Esophagus mucosa (tissue), 1 donor: ENCODE measurements at regions not wholly inside any gene's neighbourhood (a gene's known extent, or its start where the extent isn't known, plus 50 kb on each side); places are given as distances from the start of the nearest gene placed in this dataset.
"Not testable (repeated sequence)": the region's sequence is repeated elsewhere in the genome, so short reads cannot be mapped to it uniquely, and the experiment has no call there.

Experiments used
- ATAC-seq: fragments of 200-7000 bp; cut with Tn5 transposase; one replicate; pipeline ENCODE4 v1.9.1; 2020
- donor health status: DM: yes; HTN: yes; CAD: no.

GRCh38 chr2:147173798-147174197, 671.0 kb upstream of the ACVR2A start:
- no peak for ATAC-seq

GRCh38 chr2:147173189-147173581, 671.6 kb upstream of the ACVR2A start:
- no peak for ATAC-seq

GRCh38 chr2:147172493-147173188, 672.2 kb upstream of the ACVR2A start:
- ATAC-seq, result no peak

DNA sequence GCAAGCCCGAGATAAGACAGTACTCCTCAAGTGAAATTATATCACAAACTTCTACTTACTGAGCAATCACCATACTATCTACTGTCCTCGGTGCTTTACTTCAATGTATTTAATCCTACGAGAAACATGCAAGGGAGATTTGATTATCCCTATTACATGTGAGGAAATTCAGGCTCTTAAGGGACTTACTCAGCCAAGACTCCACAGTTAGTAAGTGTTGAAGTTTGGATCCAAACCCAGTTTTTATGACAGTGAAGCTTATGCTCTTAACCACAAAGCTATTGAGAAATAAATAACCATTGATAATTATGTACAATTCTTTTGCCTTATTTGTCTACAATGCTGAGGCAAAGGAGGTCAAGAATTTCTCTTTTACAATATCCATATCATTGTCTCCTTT, 672.9 kb upstream of the ACVR2A start:
- no peak for ATAC-seq

GRCh38 chr2:147170932-147171331, 673.9 kb upstream of the ACVR2A start:
- ATAC-seq, result no peak

GRCh38 chr2:147165697-147166382, 679.0 kb upstream of the ACVR2A start:
- no peak for ATAC-seq

DNA sequence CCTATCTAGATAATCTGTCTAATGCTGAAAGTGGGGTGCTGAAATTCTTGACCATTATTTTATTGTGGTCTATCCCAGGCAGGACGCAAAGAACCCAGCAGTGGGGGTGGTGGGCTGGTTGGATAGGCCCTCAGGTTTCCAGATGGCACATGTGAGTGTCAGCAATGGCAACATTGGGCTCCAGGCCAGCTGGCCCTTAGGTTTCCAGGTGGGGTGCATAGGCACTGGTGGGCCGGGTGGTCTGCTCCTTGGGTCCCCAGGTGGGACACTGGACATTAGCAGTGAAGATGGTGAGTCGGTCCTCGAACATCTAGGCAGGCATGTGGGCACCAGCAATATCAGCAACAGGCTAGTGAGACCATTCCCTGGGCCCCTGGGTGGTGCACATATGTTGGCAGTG, 680.3 kb upstream of the ACVR2A start:
- ATAC-seq, result no peak

GRCh38 chr2:147161746-147162145, 683.1 kb upstream of the ACVR2A start:
- ATAC-seq, result no peak

GRCh38 chr2:147156970-147157369, 687.9 kb upstream of the ACVR2A start:
- ATAC-seq, result no peak

DNA sequence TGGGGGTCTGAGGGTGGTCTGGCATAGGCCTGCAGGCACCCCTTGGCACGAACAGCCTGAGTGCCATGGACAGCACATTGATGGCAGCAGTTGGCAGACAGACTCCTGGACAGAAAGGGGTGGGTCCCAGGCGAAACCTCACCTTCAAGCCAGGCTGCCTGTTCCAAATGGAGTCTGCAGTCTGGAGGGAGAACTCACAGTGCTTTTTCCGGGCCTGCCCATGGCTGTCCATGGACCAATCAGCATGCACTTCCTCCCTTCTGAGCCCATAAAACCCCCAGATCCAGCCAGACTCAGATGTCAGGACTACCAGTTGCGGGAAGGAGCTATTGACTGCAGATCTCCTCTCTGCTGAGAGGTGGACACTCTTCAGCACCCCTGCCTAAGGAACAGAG, 694.6 kb upstream of the ACVR2A start:
- ATAC-seq, result no peak

- ATAC-seq, result peak; percentile 42
These were observed 695.1 kb upstream of the ACVR2A start for GRCh38 chr2:147149575-147150240.

DNA sequence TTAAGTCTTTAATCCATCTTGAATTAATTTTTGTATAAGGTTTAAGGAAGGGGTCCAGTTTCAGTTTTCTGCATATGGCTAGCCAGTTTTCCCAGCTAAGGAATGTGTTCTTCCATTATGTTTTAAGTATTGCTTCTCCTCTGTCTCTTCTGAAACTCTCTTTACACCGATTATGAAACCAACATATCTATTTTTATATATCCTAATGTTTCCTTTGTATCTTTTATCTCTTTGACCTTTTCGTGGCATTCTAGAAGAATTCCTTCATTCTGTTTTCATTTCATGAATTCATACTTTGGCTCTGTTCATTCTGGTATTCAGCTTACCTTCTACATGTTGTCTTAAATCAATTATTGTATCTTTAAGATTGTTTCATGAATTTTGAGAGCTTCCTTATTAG, 697.0 kb upstream of the ACVR2A start:
- no peak for ATAC-seq

DNA sequence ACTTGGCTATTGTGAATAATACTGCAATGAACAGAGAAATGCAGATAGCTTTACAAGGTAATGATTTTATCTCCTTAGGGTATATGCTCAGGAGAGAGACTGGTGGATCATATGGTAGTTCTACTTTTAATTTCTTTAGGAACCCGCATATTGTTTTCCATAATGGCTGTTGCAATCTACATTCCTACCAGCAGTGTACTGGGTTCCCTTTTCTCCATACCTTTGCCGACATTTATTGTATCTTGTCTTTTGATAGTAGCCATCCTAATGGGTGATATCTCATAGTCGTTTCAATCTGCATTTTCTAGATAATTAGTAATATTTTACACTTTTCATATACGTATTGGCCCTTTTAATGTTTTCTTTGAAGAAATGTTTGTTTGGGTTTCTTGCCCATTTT, 702.9 kb upstream of the ACVR2A start:
- ATAC-seq, result no peak

GRCh38 chr2:147139732-147140131, 705.1 kb upstream of the ACVR2A start:
- ATAC-seq, result not testable (repeated sequence)

GRCh38 chr2:147137711-147138110, 707.1 kb upstream of the ACVR2A start:
- ATAC-seq, result no peak

GRCh38 chr2:147135376-147135775, 709.5 kb upstream of the ACVR2A start:
- no peak for ATAC-seq

DNA sequence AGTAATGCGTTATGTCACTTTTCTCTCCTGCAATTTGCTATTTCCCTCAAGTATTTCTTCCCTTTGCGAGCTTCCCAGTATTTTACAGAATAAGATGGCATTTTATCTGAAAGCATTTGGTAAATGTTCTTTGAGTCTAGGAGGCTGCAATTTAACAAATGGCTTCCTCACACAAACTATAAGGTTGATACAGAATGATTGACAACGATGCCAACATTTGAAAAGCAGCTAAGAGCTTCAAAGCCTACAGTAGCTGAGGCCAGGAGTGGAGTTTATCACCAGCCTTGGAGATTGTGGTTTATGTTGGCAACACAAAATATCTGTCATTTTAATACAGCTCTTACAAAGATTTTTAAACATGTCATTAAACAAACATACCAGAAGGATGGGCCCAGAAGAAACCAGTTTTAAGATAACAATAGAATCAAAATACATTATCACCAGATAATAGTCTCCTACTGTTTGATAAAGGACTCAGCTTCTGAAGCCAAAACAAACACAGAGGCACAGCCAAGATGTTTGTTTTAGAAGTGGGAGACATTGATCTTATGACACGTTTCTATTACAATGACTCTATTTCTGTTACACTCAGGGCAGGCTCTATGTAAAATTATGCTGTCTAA, 711.4 kb upstream of the ACVR2A start:
- no peak for ATAC-seq

GRCh38 chr2:147125145-147125544, 719.7 kb upstream of the ACVR2A start:
- no peak for ATAC-seq

GRCh38 chr2:147122944-147123343, 721.9 kb upstream of the ACVR2A start:
- no peak for ATAC-seq

- ATAC-seq, result no peak
These were observed 733.9 kb upstream of the ACVR2A start for GRCh38 chr2:147110962-147111361.

DNA sequence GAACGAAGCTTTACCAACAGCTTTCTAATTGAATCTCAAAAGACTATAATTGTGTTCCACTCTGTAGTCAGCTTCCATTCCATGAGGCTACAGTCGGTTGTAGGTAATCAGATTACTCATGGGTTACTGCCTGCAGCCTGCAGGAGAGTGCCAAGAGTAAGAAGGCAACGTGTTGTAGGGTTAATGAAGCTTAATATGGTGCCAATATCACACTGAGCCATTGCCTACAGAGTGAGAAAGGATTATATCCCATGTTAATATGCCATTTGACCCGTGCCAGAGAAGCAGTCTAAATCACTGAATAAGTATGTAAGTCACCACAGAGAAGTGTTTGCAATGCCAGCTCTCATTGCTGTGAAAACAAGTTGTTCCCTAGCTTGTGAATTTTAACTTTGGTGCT, 734.5 kb upstream of the ACVR2A start:
- peak; percentile 73 for ATAC-seq

- no peak for ATAC-seq
These were observed 735.5 kb upstream of the ACVR2A start for GRCh38 chr2:147109291-147109690.

DNA sequence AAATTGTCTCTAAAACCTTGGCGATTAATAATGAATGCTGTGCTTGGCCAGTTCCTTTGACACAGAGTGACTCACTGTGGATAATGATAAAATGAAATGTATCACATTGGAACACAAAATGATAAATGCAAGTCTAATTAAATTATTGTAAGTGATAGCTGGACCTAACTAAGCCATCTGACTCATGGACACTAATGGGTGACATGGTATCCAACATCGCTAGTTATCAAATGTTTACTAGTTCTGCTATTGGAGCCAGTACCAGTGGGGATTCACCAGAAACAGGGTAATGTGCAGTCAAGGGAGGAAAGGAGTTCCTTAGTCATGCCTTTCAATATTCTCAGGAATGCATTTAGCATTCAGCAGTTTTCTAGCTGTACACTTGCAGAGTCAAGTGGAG, 736.3 kb upstream of the ACVR2A start:
- no peak for ATAC-seq
